Prostate gland (tissue), 2 donors: ENCODE measurements at regions not wholly inside any gene's neighbourhood (a gene's known extent, or its start where the extent isn't known, plus 50 kb on each side); places are given as distances from the start of the nearest gene placed in this dataset.

ENCODE experiments used
- DNase-seq: peaks from one replicate; pipeline ENCODE4 v3.0.0-alpha.2; 2019; ENCODE audit warnings: low spot score
- H3K27ac ChIP-seq, 2 donors: fragments of 200-600 bp; sonication (generic); 2 replicates each; pipeline ENCODE4 v1.5.1; 2017 to 2019
- H3K27me3 ChIP-seq: fragments of 200-600 bp; sonication (generic); replicated peaks from 2 replicates; pipeline ENCODE4 v1.5.1; 2019; ENCODE audit not compliant: insufficient read depth
- H3K36me3 ChIP-seq, 2 donors: fragments of 200-600 bp; sonication (generic); 1 replicate in 1 of 2; 2 replicates in 1 of 2; pipeline versions ENCODE4 v1.5.1 to v1.8.1; 2017 to 2019
- H3K4me1 ChIP-seq: fragments of 200-600 bp; sonication (generic); replicated peaks from 2 replicates; pipeline ENCODE4 v1.5.1; 2019
- H3K4me3 ChIP-seq, 2 donors: fragments of 200-600 bp; sonication (generic); 2 replicates each; pipeline ENCODE4 v1.5.1; 2017 to 2019
- H3K9me3 ChIP-seq: fragments of 200-600 bp; sonication (generic); 2 replicates; pipeline ENCODE4 v1.5.1; 2017
- CTCF ChIP-seq, 4 experiments: fragments of 200-600 bp in 2 of 4; fragments of 450-650 bp in 2 of 4; sonication (generic) in 2 of 4; IDR thresholded peaks; 1 replicate in 3 of 4; 2 replicates in 1 of 4; pipeline ENCODE4 v1.5.1; 2016 to 2019; ENCODE audit warnings: antibody characterized with exemption in 4 of 4, mild to moderate bottlenecking in 2 of 4, moderate library complexity in 2 of 4
- POLR2A ChIP-seq: fragments of 450-650 bp; IDR thresholded peaks from one replicate; pipeline ENCODE4 v1.6.1; 2016; ENCODE audit warnings: antibody characterized with exemption, mild to moderate bottlenecking
- POLR2AphosphoS5 ChIP-seq: sonication (generic); formaldehyde crosslinking; IDR thresholded peaks from one replicate; pipeline ENCODE4 v1.6.1; 2017; ENCODE audit warnings: antibody characterized with exemption
- WGBS: methylation state at CpG from one replicate; pipeline ENCODE4 v1.1.5; 2018; 5-methylcytosine and 5-hydroxymethylcytosine counted together
- intact Hi-C: fragments of 100-400 bp; cut with DNase I; formaldehyde crosslinking; loops from one replicate; pipeline ENCODE4 v1.14.2; 2022

GRCh38 chr12:68532204-68532886 is 78.4 kb upstream of the RAP1B start:
- 59% methylated on average over 1 of the region's 1 CpG for WGBS
- intact Hi-C loops: no loop called here
- Histone ChIP-seq H3K27me3 (no peaks in the 10 kb centered on the region), H3K4me1 (no peaks in the 10 kb centered on the region), H3K36me3 (no peaks in the 10 kb centered on the region), H3K9me3 (no peaks in the 10 kb centered on the region), H3K4me3 (no peak overlapping the region), H3K27ac (no peak overlapping the region)
- DNase-seq: no peak
- TF ChIP-seq POLR2A (no peak), POLR2AphosphoS5 (no peak), CTCF (IDR thresholded peaks at IDR 0.05) (no peak)

GRCh38 chr12:68532887-68533248 is 77.8 kb upstream of the RAP1B start:
- H3K9me3 ChIP-seq: no peaks in the 10 kb centered on the region
- no peaks in the 10 kb centered on the region for H3K36me3 ChIP-seq
- TF ChIP-seq POLR2AphosphoS5 (no peak), POLR2A (no peak), CTCF (IDR thresholded peaks at IDR 0.05) (no peak)
- no peak overlapping the region for H3K4me3 ChIP-seq
- no peak for DNase-seq
- H3K27ac ChIP-seq: no peak overlapping the region
- 86% methylated on average over 2 of the region's 2 CpGs for WGBS
- intact Hi-C loops: no loop called here
- no peaks in the 10 kb centered on the region for H3K4me1 ChIP-seq
- H3K27me3 ChIP-seq: no peaks in the 10 kb centered on the region

GRCh38 chr12:68534108-68534507 is 76.6 kb upstream of the RAP1B start:
- DNase-seq: no peak
- intact Hi-C loops: no loop called here

GRCh38 chr12:68536885-68537485 is 73.7 kb upstream of the RAP1B start:
- Histone ChIP-seq H3K27ac (no peak overlapping the region), H3K27me3 (no peaks in the 10 kb centered on the region), H3K4me1 (no peaks in the 10 kb centered on the region), H3K9me3 (no peaks in the 10 kb centered on the region), H3K4me3 (no peak overlapping the region), H3K36me3 (no peaks in the 10 kb centered on the region)
- intact Hi-C loops: no loop called here
- 89% methylated on average over 6 of the region's 6 CpGs for WGBS
- TF ChIP-seq POLR2AphosphoS5: no peak
- TF ChIP-seq POLR2A: no peak
- TF ChIP-seq CTCF (IDR thresholded peaks at IDR 0.05): no peak
- DNase-seq: no peak

More at GRCh38 chr12:68534108-68534507, 76.6 kb upstream of the RAP1B start:
- 95% methylated on average over 5 of the region's 5 CpGs for WGBS
- Histone ChIP-seq H3K9me3 (no peaks in the 10 kb centered on the region), H3K36me3 (no peaks in the 10 kb centered on the region), H3K4me1 (no peaks in the 10 kb centered on the region), H3K27me3 (no peaks in the 10 kb centered on the region), H3K4me3 (no peak overlapping the region), H3K27ac (no peak overlapping the region)
- TF ChIP-seq POLR2A: no peak
- no peak for TF ChIP-seq POLR2AphosphoS5
- TF ChIP-seq CTCF (IDR thresholded peaks at IDR 0.05): no peak

GRCh38 chr12:68537571-68537970 is 73.1 kb upstream of the RAP1B start:
- H3K27me3 ChIP-seq: no peaks in the 10 kb centered on the region
- H3K4me1 ChIP-seq: no peaks in the 10 kb centered on the region
- no peak overlapping the region for H3K4me3 ChIP-seq
- H3K27ac ChIP-seq: no peak overlapping the region
- intact Hi-C loops: no loop called here
- H3K9me3 ChIP-seq: no peaks in the 10 kb centered on the region
- no peaks in the 10 kb centered on the region for H3K36me3 ChIP-seq
- WGBS: 95% methylated on average over 2 of the region's 2 CpGs
- no peak for DNase-seq
- TF ChIP-seq POLR2AphosphoS5: no peak
- TF ChIP-seq CTCF (IDR thresholded peaks at IDR 0.05): no peak
- no peak for TF ChIP-seq POLR2A
